Cardiac muscle cell (in vitro differentiated cells and primary cell): ENCODE measurements at regions not wholly inside any gene's neighbourhood (a gene's known extent, or its start where the extent isn't known, plus 50 kb on each side); places are given as distances from the start of the nearest gene placed in this dataset.
"Not testable (repeated sequence)": the region's sequence is repeated elsewhere in the genome, so short reads cannot be mapped to it uniquely, and the experiment has no call there.

Experiments used
- DNase-seq, 2 donors: peaks; one replicate each; pipeline versions ENCODE4 v3.0.0 to v3.0.0-alpha.2; 2010 to 2017; ENCODE audit warnings: low read depth in 1 of 2, low spot score in 1 of 2
- H3K27ac ChIP-seq: fragments of 200-600 bp; sonication (generic); 2 replicates; pipeline ENCODE4 v1.5.1; 2016
- H3K27me3 ChIP-seq: fragments of 200-600 bp; sonication (generic); 2 replicates; pipeline ENCODE4 v1.6.0; 2016; ENCODE audit warnings: control low read depth
- H3K36me3 ChIP-seq: fragments of 200-600 bp; sonication (generic); 2 replicates; pipeline ENCODE4 v1.5.1; 2016; ENCODE audit warnings: control low read depth
- H3K4me1 ChIP-seq: fragments of 200-600 bp; sonication (generic); 2 replicates; pipeline ENCODE4 v1.8.1; 2017; ENCODE audit warnings: low read depth, mild to moderate bottlenecking, mixed run types
- H3K4me3 ChIP-seq: fragments of 200-600 bp; sonication (generic); 2 replicates; pipeline ENCODE4 v1.5.1; 2016; ENCODE audit warnings: mild to moderate bottlenecking
- H3K9me3 ChIP-seq: fragments of 200-600 bp; sonication (generic); 2 replicates; pipeline ENCODE4 v1.5.1; 2017; ENCODE audit warnings: low read depth, mild to moderate bottlenecking, control low read depth
- TF ChIP-seq, protein P1 (sequence below): IDR thresholded peaks from 2 replicates; pipeline ENCODE4 v1.5.1; 2012; ENCODE audit warnings: low read depth, mild to moderate bottlenecking, low read length

DNA sequence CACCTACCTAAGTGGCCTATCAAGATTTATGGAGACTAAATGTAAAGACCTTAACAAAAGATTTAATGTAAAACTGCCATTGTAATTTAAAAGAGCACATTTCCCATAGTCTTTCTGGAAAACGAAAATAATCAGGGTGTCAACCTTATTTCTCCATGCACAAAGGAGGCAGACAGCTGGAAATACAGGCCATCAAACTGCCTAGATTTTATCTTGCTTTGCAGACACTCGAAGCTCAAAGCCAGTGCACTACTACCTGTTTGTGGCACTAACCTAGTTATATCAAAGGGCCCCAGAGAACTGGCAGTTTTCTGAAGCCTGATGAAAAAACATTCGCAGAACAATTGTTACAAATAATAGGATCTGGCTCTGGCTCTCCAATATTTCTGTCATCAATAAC lies 863.9 kb downstream of the STPG2 start:
- no peak for DNase-seq
- Histone ChIP-seq H3K4me1 (no peaks in the 10 kb centered on the region), H3K27me3 (no peaks in the 10 kb centered on the region), H3K36me3 (no peaks in the 10 kb centered on the region), H3K4me3 (no peak overlapping the region), H3K9me3 (no peaks in the 10 kb centered on the region), H3K27ac (no peak overlapping the region)
- TF ChIP-seq, protein P1, sequence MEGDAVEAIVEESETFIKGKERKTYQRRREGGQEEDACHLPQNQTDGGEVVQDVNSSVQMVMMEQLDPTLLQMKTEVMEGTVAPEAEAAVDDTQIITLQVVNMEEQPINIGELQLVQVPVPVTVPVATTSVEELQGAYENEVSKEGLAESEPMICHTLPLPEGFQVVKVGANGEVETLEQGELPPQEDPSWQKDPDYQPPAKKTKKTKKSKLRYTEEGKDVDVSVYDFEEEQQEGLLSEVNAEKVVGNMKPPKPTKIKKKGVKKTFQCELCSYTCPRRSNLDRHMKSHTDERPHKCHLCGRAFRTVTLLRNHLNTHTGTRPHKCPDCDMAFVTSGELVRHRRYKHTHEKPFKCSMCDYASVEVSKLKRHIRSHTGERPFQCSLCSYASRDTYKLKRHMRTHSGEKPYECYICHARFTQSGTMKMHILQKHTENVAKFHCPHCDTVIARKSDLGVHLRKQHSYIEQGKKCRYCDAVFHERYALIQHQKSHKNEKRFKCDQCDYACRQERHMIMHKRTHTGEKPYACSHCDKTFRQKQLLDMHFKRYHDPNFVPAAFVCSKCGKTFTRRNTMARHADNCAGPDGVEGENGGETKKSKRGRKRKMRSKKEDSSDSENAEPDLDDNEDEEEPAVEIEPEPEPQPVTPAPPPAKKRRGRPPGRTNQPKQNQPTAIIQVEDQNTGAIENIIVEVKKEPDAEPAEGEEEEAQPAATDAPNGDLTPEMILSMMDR, result no peak

DNA sequence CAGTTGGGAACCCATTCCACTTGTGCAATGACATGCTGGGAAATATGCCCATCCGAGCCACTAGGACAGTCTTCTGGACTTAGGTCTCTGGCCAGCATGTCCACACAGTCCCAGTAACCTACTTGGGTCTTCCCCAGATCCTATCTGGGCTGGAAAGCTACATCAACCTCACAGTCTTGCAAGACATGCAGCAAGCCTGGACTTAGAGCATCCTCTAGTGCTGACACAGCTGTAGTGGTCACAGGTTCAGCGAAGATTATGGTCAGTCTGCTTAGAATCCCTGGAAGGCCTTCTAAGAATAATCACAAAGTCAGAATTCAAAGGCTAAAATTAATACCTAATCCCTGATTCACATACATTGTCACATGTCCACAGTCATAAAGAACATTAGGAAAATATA lies 842.7 kb downstream of the STPG2 start:
- no peak for DNase-seq
- Histone ChIP-seq H3K27ac (no peak overlapping the region), H3K9me3 (no peaks in the 10 kb centered on the region), H3K4me3 (no peak overlapping the region), H3K4me1 (no peaks in the 10 kb centered on the region), H3K27me3 (no peaks in the 10 kb centered on the region), H3K36me3 (no peaks in the 10 kb centered on the region)
- TF ChIP-seq, protein P1, result no peak

DNA sequence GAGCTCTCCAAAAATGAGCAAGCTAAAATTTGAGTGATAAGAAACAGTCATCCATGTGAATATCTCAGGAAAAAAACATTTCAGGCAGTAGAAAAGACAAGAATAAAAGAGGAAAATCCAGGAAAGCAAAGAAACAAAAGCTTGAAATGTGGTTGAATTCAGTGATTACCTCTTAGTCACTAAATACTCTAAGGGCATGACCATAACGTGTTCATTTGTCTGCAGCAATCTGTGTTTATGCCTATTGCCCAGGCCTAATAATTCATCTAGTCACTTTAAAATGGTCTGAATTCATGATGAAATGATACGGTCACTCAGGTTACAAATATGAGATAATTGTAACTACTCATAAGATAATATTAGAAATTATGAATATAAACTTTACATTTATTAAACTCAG lies 837.9 kb downstream of the STPG2 start:
- TF ChIP-seq, protein P1, result no peak
- Histone ChIP-seq H3K36me3 (no peaks in the 10 kb centered on the region), H3K9me3 (no peaks in the 10 kb centered on the region), H3K27ac (no peak overlapping the region), H3K27me3 (no peaks in the 10 kb centered on the region), H3K4me1 (no peaks in the 10 kb centered on the region), H3K4me3 (no peak overlapping the region)
- DNase-seq, result no peak

DNA sequence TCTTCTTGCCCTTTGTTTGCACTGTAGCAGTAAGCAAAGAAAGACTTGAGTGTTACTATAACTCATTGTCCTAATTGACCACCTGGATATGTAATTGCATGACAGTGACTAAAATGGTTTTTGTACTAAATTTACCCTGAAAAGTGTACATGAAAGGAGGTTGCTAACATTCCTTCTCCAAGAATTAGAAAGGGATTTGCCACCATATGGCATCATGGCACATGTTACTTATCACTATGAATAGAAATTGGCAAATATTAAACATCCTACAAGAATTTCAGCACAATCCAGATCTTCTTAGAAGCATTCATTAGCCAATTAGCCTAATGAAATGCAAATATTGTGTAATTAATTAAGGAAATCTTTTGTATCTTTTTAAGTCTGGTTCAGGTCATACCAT lies 834.2 kb downstream of the STPG2 start:
- TF ChIP-seq, protein P1, result no peak
- Histone ChIP-seq H3K27ac (no peak overlapping the region), H3K27me3 (no peaks in the 10 kb centered on the region), H3K9me3 (no peaks in the 10 kb centered on the region), H3K4me1 (no peaks in the 10 kb centered on the region), H3K36me3 (no peaks in the 10 kb centered on the region), H3K4me3 (no peak overlapping the region)
- DNase-seq, result no peak

DNA sequence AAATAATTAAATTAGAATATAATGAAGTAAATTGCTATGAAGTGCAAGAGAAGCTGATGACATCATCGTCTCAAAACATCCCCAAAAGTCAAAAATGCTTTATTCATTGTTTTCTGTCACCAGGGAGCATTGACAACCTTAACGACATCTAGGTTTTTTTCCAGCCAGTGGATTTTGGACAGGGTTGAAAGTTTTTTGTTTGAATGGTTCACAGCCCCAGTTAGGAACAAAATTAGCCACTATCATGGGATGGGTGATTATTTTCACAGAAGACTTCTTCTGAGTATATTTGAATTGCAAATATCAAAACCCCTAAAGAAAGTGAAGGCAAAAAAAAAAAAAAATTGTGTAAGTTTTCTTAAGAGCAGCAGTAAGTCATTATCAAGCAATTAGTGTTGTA lies 826.1 kb downstream of the STPG2 start:
- DNase-seq, result no peak
- H3K4me1 ChIP-seq, result no peaks in the 10 kb centered on the region
- no peak overlapping the region for H3K4me3 ChIP-seq
- H3K9me3 ChIP-seq, result no peaks in the 10 kb centered on the region
- no peak overlapping the region for H3K27ac ChIP-seq
- no peaks in the 10 kb centered on the region for H3K36me3 ChIP-seq
- no peaks in the 10 kb centered on the region for H3K27me3 ChIP-seq
- TF ChIP-seq, protein P1, result no peak

DNA sequence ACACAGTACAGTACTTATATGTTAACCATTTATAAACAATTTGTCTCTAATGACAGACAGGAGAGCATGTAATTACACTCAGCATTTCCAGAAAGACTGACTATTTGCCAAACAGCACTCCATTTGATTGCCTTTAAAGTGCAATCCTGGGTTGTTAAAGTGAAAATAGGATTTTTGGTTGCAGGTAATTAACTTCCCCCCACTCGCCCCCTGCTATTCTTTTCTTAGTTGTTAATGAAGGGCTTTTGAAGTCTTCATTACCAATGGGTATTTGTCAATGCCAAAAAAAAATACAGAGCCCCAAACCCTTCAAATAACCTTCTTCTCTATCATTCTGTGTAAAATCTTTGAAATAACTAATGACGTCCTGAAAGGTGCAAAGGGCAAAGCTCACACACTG lies 825.6 kb downstream of the STPG2 start:
- Histone ChIP-seq H3K4me3 (no peak overlapping the region), H3K27me3 (no peaks in the 10 kb centered on the region), H3K36me3 (no peaks in the 10 kb centered on the region), H3K4me1 (no peaks in the 10 kb centered on the region), H3K27ac (no peak overlapping the region), H3K9me3 (no peaks in the 10 kb centered on the region)
- no peak for DNase-seq
- TF ChIP-seq, protein P1, result no peak

DNA sequence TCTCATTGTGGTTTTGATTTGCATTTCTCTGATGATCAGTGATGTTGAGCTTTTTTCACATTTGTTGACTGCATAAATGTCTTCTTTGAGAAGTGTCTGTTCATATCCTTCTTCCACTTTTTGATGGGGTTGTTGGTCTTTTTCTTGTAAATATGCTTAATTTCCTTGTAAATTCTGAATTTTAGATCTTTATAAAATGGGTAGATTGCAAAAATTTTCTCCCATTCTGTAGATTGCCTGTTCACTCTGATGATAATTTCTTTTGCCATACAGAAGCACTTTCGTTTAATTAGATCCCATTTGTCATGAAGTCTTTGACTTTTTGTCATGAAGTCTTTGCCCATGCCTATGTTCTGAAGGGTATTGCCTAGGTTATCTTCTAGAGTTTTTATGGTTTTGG lies 817.5 kb downstream of the STPG2 start:
- not testable (repeated sequence) for H3K4me3 ChIP-seq, H3K27ac ChIP-seq, H3K27me3 ChIP-seq, H3K36me3 ChIP-seq, DNase-seq, H3K9me3 ChIP-seq, H3K4me1 ChIP-seq
